ENCODE measurements at regions not wholly inside any gene's neighbourhood (a gene's known extent, or its start where the extent isn't known, plus 50 kb on each side); places are given as distances from the start of the nearest gene placed in this dataset.

- Histone ChIP-seq H3K9me3 (ENCODE audit: low read depth) (no peaks in the 10 kb centered on the region), H3K36me3 (replicated peaks; ENCODE audit: insufficient read depth, low read depth) (no peaks in the 10 kb centered on the region), H3K27ac (no peak overlapping the region), H3K4me3 (no peak overlapping the region), H2AFZ (no peak overlapping the region), H3K4me2 (no peak overlapping the region), H4K20me1 (ENCODE audit: insufficient read depth, poor library complexity, severe bottlenecking) (no peaks in the 10 kb centered on the region), H3K9me2 (replicated peaks; ENCODE audit: insufficient read depth) (no peaks in the 10 kb centered on the region), H3K4me1 (ENCODE audit: insufficient read depth) (no peaks in the 10 kb centered on the region), H3K79me2 (no peaks in the 10 kb centered on the region), H3K27me3 (no peaks in the 10 kb centered on the region)
- no peak for DNase-seq (ENCODE audit: low spot score)
- WGBS (ENCODE audit: low lambda C conversion rate, missing lambda C conversion rate), result 70% methylated on average over 3 of the region's 3 CpGs
- no peak for TF ChIP-seq EZH2phosphoT487 (IDR thresholded peaks at IDR 0.05; ENCODE audit: low read depth, severe bottlenecking, unreplicated experiment)
- no peak for TF ChIP-seq CTCF (IDR thresholded peaks at IDR 0.05; ENCODE audit: poor library complexity)
- no peak for TF ChIP-seq EZH2 (IDR thresholded peaks at IDR 0.05; ENCODE audit: borderline replicate concordance)
Observed at GRCh38 chr18:54740136-54740846, 88.0 kb upstream of the RAB27B start.

- H3K4me1 ChIP-seq (ENCODE audit: insufficient read depth), result no peaks in the 10 kb centered on the region
- TF ChIP-seq EZH2phosphoT487 (IDR thresholded peaks at IDR 0.05; ENCODE audit: low read depth, severe bottlenecking, unreplicated experiment), result no peak
- TF ChIP-seq CTCF (IDR thresholded peaks at IDR 0.05; ENCODE audit: poor library complexity), result no peak
- TF ChIP-seq EZH2 (IDR thresholded peaks at IDR 0.05; ENCODE audit: borderline replicate concordance), result no peak
- WGBS (ENCODE audit: low lambda C conversion rate, missing lambda C conversion rate), result 89% methylated on average over 4 of the region's 4 CpGs
- no peaks in the 10 kb centered on the region for H4K20me1 ChIP-seq (ENCODE audit: insufficient read depth, poor library complexity, severe bottlenecking)
- H3K9me3 ChIP-seq (ENCODE audit: low read depth), result no peaks in the 10 kb centered on the region
- no peak overlapping the region for H3K27ac ChIP-seq
- H3K4me3 ChIP-seq, result no peak overlapping the region
- H3K36me3 ChIP-seq (replicated peaks; ENCODE audit: insufficient read depth, low read depth), result no peaks in the 10 kb centered on the region
- no peak overlapping the region for H3K4me2 ChIP-seq
- H2AFZ ChIP-seq, result no peak overlapping the region
- no peaks in the 10 kb centered on the region for H3K27me3 ChIP-seq
- H3K9me2 ChIP-seq (replicated peaks; ENCODE audit: insufficient read depth), result no peaks in the 10 kb centered on the region
- no peak for DNase-seq (ENCODE audit: low spot score)
- H3K79me2 ChIP-seq, result no peaks in the 10 kb centered on the region
Observed at GRCh38 chr18:54742120-54742519, 86.2 kb upstream of the RAB27B start.

- no peak overlapping the region for H2AFZ ChIP-seq
- no peak overlapping the region for H3K4me2 ChIP-seq
Observed at GRCh38 chr18:54742659-54743604, 85.3 kb upstream of the RAB27B start.

More at GRCh38 chr18:54742659-54743604, 85.3 kb upstream of the RAB27B start:
- Histone ChIP-seq H3K27me3 (no peaks in the 10 kb centered on the region), H3K4me1 (ENCODE audit: insufficient read depth) (no peaks in the 10 kb centered on the region), H3K4me3 (no peak overlapping the region), H3K36me3 (replicated peaks; ENCODE audit: insufficient read depth, low read depth) (no peaks in the 10 kb centered on the region), H3K9me2 (replicated peaks; ENCODE audit: insufficient read depth) (no peaks in the 10 kb centered on the region), H3K9me3 (ENCODE audit: low read depth) (no peaks in the 10 kb centered on the region), H3K27ac (peak overlapping the region; percentile 4), H4K20me1 (ENCODE audit: insufficient read depth, poor library complexity, severe bottlenecking) (no peaks in the 10 kb centered on the region), H3K79me2 (no peaks in the 10 kb centered on the region)
- 85% methylated on average over 2 of the region's 2 CpGs for WGBS (ENCODE audit: low lambda C conversion rate, missing lambda C conversion rate)
- TF ChIP-seq CTCF (IDR thresholded peaks at IDR 0.05; ENCODE audit: poor library complexity), result no peak
- no peak for TF ChIP-seq EZH2 (IDR thresholded peaks at IDR 0.05; ENCODE audit: borderline replicate concordance)
- TF ChIP-seq EZH2phosphoT487 (IDR thresholded peaks at IDR 0.05; ENCODE audit: low read depth, severe bottlenecking, unreplicated experiment), result no peak
- DNase-seq (ENCODE audit: low spot score), result peak; percentile 33

Data from hepatocyte (in vitro differentiated cells).